Left forelimb (tissue), 1 donor: ENCODE measurements at regions not wholly inside any gene's neighbourhood (a gene's known extent, or its start where the extent isn't known, plus 50 kb on each side); places are given as distances from the start of the nearest gene placed in this dataset.
"Not testable (repeated sequence)": the region's sequence is repeated elsewhere in the genome, so short reads cannot be mapped to it uniquely, and the experiment has no call there.

Source experiments
- DNase-seq: peaks from one replicate; pipeline ENCODE4 v3.0.0-alpha.2; 2018; ENCODE audit warnings: low spot score

DNA sequence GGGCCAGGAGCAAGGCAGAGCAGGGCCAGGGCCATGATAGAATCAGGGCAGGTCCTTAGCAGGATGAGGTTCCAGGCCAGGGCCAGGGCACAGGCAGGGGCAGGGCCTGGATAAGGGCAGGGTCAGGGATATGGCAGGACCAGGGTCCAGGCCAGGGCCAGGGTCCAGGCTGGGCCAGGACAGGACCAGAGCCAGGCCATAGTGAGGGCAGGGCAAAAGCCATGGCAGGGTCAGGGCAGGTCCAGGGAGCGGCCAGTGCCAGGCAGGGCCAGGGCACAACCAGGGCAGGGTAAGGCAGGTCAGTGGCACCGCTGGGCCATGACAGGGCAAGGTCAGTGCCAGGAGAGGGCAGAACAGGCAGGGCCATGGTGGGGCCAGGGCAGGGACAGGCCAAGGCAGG, 152.2 kb downstream of the LIPI start:
- no peak for DNase-seq

- DNase-seq = not testable (repeated sequence)
Observed at GRCh38 chr21:14057841-14058481, 152.8 kb downstream of the LIPI start.

- no peak for DNase-seq
Observed at GRCh38 chr21:14057313-14057712, 153.4 kb downstream of the LIPI start.

DNA sequence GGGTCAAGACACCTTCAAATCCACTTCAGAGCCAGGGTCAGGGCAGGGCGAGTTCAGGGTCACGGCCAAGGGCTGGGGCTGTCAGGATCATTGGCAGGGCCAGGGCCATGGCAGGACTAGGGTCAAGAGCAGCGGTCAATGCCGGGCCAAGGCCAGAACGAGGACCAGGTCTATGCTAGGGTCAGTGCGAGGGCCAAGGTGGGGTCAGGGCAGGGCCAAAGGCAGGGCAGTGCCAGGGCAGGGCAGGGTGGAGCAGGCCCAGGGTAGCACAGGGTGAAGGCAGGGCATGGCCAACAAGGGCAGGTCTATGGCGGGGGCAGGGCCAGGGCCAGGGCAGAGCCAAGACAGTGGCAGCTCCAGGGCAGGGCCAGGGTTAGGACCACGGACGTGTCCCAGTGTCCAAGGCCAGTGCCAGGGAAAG, 154.0 kb downstream of the LIPI start:
- DNase-seq = no peak

GRCh38 chr21:14055746-14056515, 154.8 kb downstream of the LIPI start:
- DNase-seq = not testable (repeated sequence)

- no peak for DNase-seq
Observed at GRCh38 chr21:14054682-14055081, 156.1 kb downstream of the LIPI start.

- no peak for DNase-seq
Observed at GRCh38 chr21:14050121-14050520, 160.6 kb downstream of the LIPI start.

DNA sequence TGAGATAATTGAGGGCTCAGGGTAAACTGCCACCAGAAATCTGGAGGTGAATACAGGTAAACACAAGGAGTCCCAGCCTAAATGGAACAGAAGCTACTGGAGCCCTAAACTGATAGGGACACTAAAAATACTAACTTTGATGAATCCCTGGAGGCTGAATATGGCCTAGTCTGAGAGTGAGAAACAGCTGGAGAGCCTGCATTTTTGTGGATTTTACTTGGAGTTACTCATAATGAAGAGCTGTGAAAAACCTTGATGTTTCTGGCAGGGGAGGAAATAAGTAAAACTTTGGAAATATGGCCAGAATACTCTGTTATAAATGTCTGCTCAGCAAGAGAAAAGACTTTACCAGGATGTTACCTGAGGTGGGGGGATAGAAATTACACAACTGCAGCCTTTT, 164.4 kb downstream of the LIPI start:
- no peak for DNase-seq

GRCh38 chr21:14040386-14040785, 170.4 kb downstream of the LIPI start:
- DNase-seq = no peak

DNA sequence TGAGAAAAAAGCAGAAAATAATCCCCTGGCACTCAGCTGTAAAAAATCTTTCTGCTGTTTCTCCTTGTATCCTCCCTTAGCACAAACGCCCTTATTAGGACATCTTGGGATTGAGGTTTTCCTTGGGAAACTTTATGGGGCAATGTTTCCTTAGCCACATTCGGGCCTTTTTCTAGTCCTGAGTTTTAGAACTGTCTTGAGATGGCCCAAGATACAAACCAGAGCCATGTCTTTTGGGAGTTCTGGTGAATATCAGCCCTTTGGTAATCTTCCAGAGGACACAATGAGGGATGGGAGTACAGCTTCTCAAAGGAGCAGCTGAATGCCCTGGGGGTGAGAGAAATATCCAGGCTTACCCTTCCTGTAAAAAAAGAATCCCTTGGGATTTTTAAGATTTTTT, 182.1 kb downstream of the LIPI start:
- not testable (repeated sequence) for DNase-seq

DNA sequence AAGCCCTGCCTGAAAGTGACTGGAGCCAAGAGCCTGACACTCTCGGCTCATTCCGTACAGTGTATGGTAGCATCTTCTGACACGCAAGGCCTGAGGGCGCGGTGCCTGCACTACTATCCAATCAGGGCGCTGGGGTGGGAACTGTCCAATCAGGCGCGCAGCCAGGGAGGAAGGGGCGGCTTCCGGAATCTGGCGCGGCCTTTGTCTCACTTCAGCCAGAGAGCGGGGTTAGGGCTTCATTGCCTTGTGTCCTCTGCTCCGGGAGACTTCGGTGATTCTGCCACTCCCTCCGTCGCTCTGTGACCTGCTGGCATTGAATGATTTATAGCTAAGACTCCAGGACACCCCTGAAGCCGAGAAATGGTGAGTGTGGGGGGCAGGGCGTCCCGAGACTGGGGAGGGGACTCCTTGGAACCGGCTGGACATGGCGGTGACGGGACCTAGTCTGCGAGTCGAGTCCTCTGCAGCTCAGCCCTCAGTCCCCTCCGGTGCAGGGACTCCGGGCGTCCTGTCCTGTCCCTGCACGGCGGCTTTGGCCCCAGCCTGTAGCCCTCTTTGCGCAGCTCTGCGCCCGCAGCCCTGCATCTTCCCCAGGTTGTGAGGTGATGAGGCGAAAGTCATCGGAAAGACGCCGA, 183.4 kb downstream of the LIPI start:
- DNase-seq = peak; percentile 87

- not testable (repeated sequence) for DNase-seq
Observed at GRCh38 chr21:14020108-14020507, 190.6 kb downstream of the LIPI start.

- not testable (repeated sequence) for DNase-seq
Observed at GRCh38 chr21:14015841-14016240, 194.9 kb downstream of the LIPI start.

GRCh38 chr21:14013623-14014498, 196.9 kb downstream of the LIPI start:
- not testable (repeated sequence) for DNase-seq

- DNase-seq = no peak
Observed at GRCh38 chr21:14013056-14013603, 197.6 kb downstream of the LIPI start.

DNA sequence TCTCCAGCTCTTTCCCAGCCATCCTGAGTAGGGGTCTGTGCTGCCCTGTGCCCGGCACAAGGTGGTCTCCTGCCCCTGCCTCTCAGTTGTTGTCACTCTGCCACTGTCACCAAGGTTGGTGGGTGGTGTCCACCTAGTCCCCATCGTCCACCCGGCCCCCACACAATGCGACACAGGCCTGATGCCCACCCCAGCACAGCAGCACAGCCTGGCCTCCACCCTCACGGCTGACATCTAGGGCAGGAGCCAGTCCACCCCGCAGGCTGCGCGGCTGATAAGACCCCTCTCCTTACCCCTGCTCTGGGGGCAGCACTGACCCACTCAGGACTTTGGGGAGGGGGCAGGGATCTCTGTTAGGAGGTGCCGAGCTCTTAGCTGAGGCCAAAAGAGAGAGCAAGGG, 198.3 kb downstream of the LIPI start:
- no peak for DNase-seq

- not testable (repeated sequence) for DNase-seq
Observed at GRCh38 chr21:14011751-14012150, 199.0 kb downstream of the LIPI start.

- DNase-seq = not testable (repeated sequence)
Observed at GRCh38 chr21:14011149-14011548, 199.6 kb downstream of the LIPI start.

- DNase-seq = no peak
Observed at GRCh38 chr21:14010729-14011128, 200.0 kb downstream of the LIPI start.

DNA sequence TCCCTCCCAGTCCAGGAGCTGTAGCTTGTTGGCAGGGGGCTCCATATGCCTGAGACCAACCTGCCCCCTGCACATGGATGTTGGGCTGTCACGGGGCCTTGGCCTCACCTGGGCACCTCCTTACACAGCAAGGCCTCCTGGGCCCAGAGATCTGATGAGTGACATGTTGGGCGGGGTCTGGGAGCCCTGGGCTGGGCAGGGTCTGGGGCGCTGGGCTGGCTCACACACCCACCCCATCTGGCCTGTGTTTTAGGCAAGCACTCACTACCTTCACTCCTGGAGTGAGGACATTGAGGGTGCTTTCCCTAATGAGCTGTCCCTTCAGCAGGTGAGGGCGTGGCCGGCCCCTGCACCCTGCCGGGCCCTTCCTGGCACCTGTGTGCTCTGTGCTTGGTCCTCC, 200.8 kb downstream of the LIPI start:
- not testable (repeated sequence) for DNase-seq

- not testable (repeated sequence) for DNase-seq
Observed at GRCh38 chr21:14009238-14009981, 201.3 kb downstream of the LIPI start.
